KBM-7 (cell line): ENCODE measurements at regions not wholly inside any gene's neighbourhood (a gene's known extent, or its start where the extent isn't known, plus 50 kb on each side); places are given as distances from the start of the nearest gene placed in this dataset.
"Not testable (repeated sequence)": the region's sequence is repeated elsewhere in the genome, so short reads cannot be mapped to it uniquely, and the experiment has no call there.

Experiments used
- DNase-seq: peaks from one replicate; pipeline ENCODE4 v3.0.0-alpha.2; 2015
- in situ Hi-C: fragments of 300-500 bp; cut with MboI; formaldehyde crosslinking; loops from 2 replicates; pipeline ENCODE4 v1.14.3; 2020; ENCODE audit warnings: low sequenced_read_pairs, low pct_unique_long_range_greater_than_20kb, mixed read lengths

- no peak for DNase-seq
- in situ Hi-C loops, result no loop called here
These were observed 157.7 kb downstream of the PAPSS1 start for GRCh38 chr4:107562316-107562715.

- DNase-seq, result no peak
- in situ Hi-C loops, result no loop called here
These were observed 158.6 kb downstream of the PAPSS1 start for GRCh38 chr4:107561481-107561880.

- no peak for DNase-seq
- in situ Hi-C loops, result no loop called here
These were observed 160.4 kb downstream of the PAPSS1 start for GRCh38 chr4:107559653-107560052.

- in situ Hi-C loops, result no loop called here
- no peak for DNase-seq
These were observed 167.7 kb downstream of the PAPSS1 start for GRCh38 chr4:107552306-107552705.

- in situ Hi-C loops, result no loop called here
- DNase-seq, result peak; percentile 36
These were observed 171.7 kb downstream of the PAPSS1 start for GRCh38 chr4:107548211-107548905.

GRCh38 chr4:107546638-107547037, 173.4 kb downstream of the PAPSS1 start:
- in situ Hi-C loops, result no loop called here
- DNase-seq, result no peak

- DNase-seq, result no peak
- in situ Hi-C loops, result no loop called here
These were observed 178.5 kb downstream of the PAPSS1 start for GRCh38 chr4:107541511-107541910.

GRCh38 chr4:107531927-107532326, 188.1 kb downstream of the PAPSS1 start:
- in situ Hi-C loops, result no loop called here
- DNase-seq, result no peak

GRCh38 chr4:107520368-107520767, 199.7 kb downstream of the PAPSS1 start:
- in situ Hi-C loops, result no loop called here
- no peak for DNase-seq

- in situ Hi-C loops, result no loop called here
- peak; percentile 30 for DNase-seq
These were observed 201.0 kb downstream of the PAPSS1 start for GRCh38 chr4:107519053-107519452.

GRCh38 chr4:107518076-107518475, 202.0 kb downstream of the PAPSS1 start:
- no peak for DNase-seq
- in situ Hi-C loops, result no loop called here

GRCh38 chr4:107512549-107512948, 207.5 kb downstream of the PAPSS1 start:
- DNase-seq, result no peak
- in situ Hi-C loops, result no loop called here

GRCh38 chr4:107509615-107510014, 210.4 kb downstream of the PAPSS1 start:
- no peak for DNase-seq
- in situ Hi-C loops, result no loop called here

- no peak for DNase-seq
- in situ Hi-C loops, result no loop called here
These were observed 219.5 kb downstream of the PAPSS1 start for GRCh38 chr4:107500551-107500950.

GRCh38 chr4:107497054-107497453, 223.0 kb downstream of the PAPSS1 start:
- in situ Hi-C loops, result no loop called here
- no peak for DNase-seq

GRCh38 chr4:107492566-107492965, 227.5 kb downstream of the PAPSS1 start:
- in situ Hi-C loops, result no loop called here
- no peak for DNase-seq

- DNase-seq, result no peak
- in situ Hi-C loops, result no loop called here
These were observed 229.9 kb downstream of the PAPSS1 start for GRCh38 chr4:107490116-107490515.

- DNase-seq, in situ Hi-C loops: not testable (repeated sequence)
These were observed 236.4 kb downstream of the PAPSS1 start for GRCh38 chr4:107483621-107484020.

GRCh38 chr4:107482546-107482945, 237.5 kb downstream of the PAPSS1 start:
- DNase-seq, result no peak
- in situ Hi-C loops, result no loop called here

- no peak for DNase-seq
- in situ Hi-C loops, result no loop called here
These were observed 241.6 kb downstream of the PAPSS1 start for GRCh38 chr4:107478327-107478980.

GRCh38 chr4:107473126-107473525, 246.9 kb downstream of the PAPSS1 start:
- in situ Hi-C loops, result no loop called here
- DNase-seq, result no peak
